KMS-11 (cell line): ENCODE measurements at regions not wholly inside any gene's neighbourhood (a gene's known extent, or its start where the extent isn't known, plus 50 kb on each side); places are given as distances from the start of the nearest gene placed in this dataset.

Experiments
- H2AFZ ChIP-seq: fragments of 200-600 bp; sonication (generic); 2 replicates; pipeline ENCODE4 v1.6.1; 2016; ENCODE audit warnings: antibody characterized with exemption, mixed run types, low read depth
- H3K27ac ChIP-seq: fragments of 200-600 bp; sonication (generic); 2 replicates; pipeline ENCODE4 v1.6.1; 2016; ENCODE audit warnings: mild to moderate bottlenecking, mixed run types
- H3K27me3 ChIP-seq: fragments of 200-600 bp; sonication (generic); 2 replicates; pipeline ENCODE4 v1.6.1; 2017; ENCODE audit warnings: mild to moderate bottlenecking, low read depth, mixed run types, moderate library complexity; ENCODE audit not compliant: insufficient read depth
- H3K36me3 ChIP-seq: fragments of 200-600 bp; sonication (generic); 2 replicates; pipeline ENCODE4 v1.6.1; 2017; ENCODE audit warnings: mild to moderate bottlenecking, mixed run types; ENCODE audit not compliant: insufficient read depth
- H3K4me1 ChIP-seq: fragments of 200-600 bp; sonication (generic); 2 replicates; pipeline ENCODE4 v1.6.1; 2016; ENCODE audit warnings: mild to moderate bottlenecking, low read depth, mixed run types; ENCODE audit not compliant: poor library complexity, severe bottlenecking
- H3K4me2 ChIP-seq: fragments of 200-600 bp; sonication (generic); 2 replicates; pipeline ENCODE4 v1.7.0; 2016; ENCODE audit warnings: mild to moderate bottlenecking, mixed run types
- H3K4me3 ChIP-seq: fragments of 200-600 bp; sonication (generic); IDR thresholded peaks from 2 replicates; pipeline ENCODE4 v1.6.1; 2017; ENCODE audit warnings: low read depth, low read length, mixed read lengths; ENCODE audit not compliant: insufficient read depth
- H3K79me2 ChIP-seq: fragments of 200-600 bp; sonication (generic); 2 replicates; pipeline ENCODE4 v1.6.1; 2016; ENCODE audit warnings: low read depth, mixed run types; ENCODE audit not compliant: insufficient read depth
- H3K9ac ChIP-seq: fragments of 200-600 bp; sonication (generic); 2 replicates; pipeline ENCODE4 v1.6.1; 2016; ENCODE audit warnings: mild to moderate bottlenecking, mixed run types
- H4K20me1 ChIP-seq: fragments of 200-600 bp; sonication (generic); 2 replicates; pipeline ENCODE4 v1.6.1; 2016; ENCODE audit warnings: mild to moderate bottlenecking, mixed run types; ENCODE audit not compliant: insufficient read depth
- TF ChIP-seq, protein P1 (sequence below): fragments of 200-600 bp; sonication (generic); conservative IDR thresholded peaks from 2 replicates; pipeline ENCODE4 v1.6.1; 2017; ENCODE audit warnings: low read depth, mild to moderate bottlenecking, antibody characterized with exemption, low read length, moderate library complexity, mixed read lengths

DNA sequence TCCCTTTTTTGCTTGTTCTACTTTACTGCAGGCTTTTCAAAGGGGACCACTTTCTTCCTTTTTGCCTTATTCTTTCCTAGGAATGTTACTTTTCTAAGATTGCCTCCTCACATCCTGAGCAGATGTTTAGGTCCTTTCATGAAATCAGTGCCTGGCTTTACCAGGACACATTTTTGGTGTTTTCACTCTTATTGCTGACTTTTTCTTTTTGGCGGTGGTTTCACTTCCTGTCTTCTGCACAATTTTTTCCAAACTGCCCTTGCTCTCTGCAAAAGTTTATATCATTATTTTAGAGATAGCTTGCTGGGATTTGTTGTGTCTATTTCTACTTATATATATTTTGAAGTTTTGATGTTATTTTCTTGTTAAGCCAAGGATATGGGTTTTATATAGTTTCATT is 332.2 kb upstream of the MTPN start:
- no peak overlapping the region for H3K9ac ChIP-seq
- no peak overlapping the region for H3K4me2 ChIP-seq
- no peaks in the 10 kb centered on the region for H3K79me2 ChIP-seq
- H3K27me3 ChIP-seq, result no peaks in the 10 kb centered on the region
- H3K4me3 ChIP-seq, result no peak overlapping the region
- H3K27ac ChIP-seq, result no peak overlapping the region
- TF ChIP-seq, protein P1, sequence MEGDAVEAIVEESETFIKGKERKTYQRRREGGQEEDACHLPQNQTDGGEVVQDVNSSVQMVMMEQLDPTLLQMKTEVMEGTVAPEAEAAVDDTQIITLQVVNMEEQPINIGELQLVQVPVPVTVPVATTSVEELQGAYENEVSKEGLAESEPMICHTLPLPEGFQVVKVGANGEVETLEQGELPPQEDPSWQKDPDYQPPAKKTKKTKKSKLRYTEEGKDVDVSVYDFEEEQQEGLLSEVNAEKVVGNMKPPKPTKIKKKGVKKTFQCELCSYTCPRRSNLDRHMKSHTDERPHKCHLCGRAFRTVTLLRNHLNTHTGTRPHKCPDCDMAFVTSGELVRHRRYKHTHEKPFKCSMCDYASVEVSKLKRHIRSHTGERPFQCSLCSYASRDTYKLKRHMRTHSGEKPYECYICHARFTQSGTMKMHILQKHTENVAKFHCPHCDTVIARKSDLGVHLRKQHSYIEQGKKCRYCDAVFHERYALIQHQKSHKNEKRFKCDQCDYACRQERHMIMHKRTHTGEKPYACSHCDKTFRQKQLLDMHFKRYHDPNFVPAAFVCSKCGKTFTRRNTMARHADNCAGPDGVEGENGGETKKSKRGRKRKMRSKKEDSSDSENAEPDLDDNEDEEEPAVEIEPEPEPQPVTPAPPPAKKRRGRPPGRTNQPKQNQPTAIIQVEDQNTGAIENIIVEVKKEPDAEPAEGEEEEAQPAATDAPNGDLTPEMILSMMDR, result no peak
- no peaks in the 10 kb centered on the region for H3K36me3 ChIP-seq
- no peak overlapping the region for H2AFZ ChIP-seq
- no peaks in the 10 kb centered on the region for H4K20me1 ChIP-seq
- peaks cover 26% of the 10 kb centered on the region for H3K4me1 ChIP-seq

DNA sequence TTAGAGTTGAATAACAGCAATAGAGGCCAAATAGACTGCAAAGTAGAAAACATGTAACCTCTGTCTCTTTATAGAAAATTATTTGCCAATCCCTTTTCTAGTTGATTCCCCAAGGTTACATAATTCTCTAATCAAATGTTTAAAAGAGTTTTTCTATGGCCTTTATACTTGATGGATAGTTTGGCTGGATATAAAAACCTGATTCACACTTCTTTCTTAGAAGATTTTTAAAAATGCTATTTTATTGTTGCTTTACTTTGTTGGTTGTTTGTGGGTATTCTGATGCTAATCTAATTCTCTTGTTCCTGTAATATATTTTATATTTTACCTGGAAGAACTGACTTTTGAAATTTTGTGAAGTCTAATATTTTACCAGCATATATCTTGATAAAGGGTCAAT is 331.1 kb upstream of the MTPN start:
- H3K4me1 ChIP-seq, result peaks cover 23% of the 10 kb centered on the region
- no peak overlapping the region for H3K9ac ChIP-seq
- no peaks in the 10 kb centered on the region for H4K20me1 ChIP-seq
- no peak overlapping the region for H2AFZ ChIP-seq
- no peak overlapping the region for H3K27ac ChIP-seq
- no peak overlapping the region for H3K4me3 ChIP-seq
- TF ChIP-seq, protein P1, result no peak
- H3K4me2 ChIP-seq, result no peak overlapping the region
- no peaks in the 10 kb centered on the region for H3K36me3 ChIP-seq
- H3K27me3 ChIP-seq, result no peaks in the 10 kb centered on the region
- H3K79me2 ChIP-seq, result no peaks in the 10 kb centered on the region

- no peak overlapping the region for H3K4me3 ChIP-seq
- H3K4me2 ChIP-seq, result no peak overlapping the region
- H3K27me3 ChIP-seq, result no peaks in the 10 kb centered on the region
- no peaks in the 10 kb centered on the region for H3K36me3 ChIP-seq
- H3K79me2 ChIP-seq, result no peaks in the 10 kb centered on the region
- H3K9ac ChIP-seq, result no peak overlapping the region
- no peak overlapping the region for H3K27ac ChIP-seq
- no peaks in the 10 kb centered on the region for H3K4me1 ChIP-seq
- H2AFZ ChIP-seq, result no peak overlapping the region
- H4K20me1 ChIP-seq, result no peaks in the 10 kb centered on the region
- TF ChIP-seq, protein P1, result no peak
These were observed 326.0 kb upstream of the MTPN start for GRCh38 chr7:136303162-136303561.

DNA sequence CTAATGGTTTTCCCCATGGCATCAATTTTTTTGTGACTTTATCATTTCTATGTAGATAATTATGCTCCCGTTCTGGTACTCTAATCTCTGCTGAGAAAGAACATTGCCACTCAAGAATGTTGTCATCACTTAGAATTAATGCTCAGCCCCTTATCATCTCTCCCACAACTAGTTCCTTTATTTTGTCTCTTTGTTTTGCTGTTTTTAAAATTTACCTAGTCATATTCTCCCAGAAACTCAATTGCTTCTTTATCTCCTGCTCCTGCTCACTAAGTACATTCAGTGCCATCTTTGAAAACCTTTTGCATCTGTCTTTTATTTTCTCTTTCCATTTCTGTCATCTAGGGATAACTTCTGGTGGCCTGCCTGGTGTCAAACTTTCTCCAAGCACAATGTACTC is 324.9 kb upstream of the MTPN start:
- H3K27ac ChIP-seq, result no peak overlapping the region
- no peaks in the 10 kb centered on the region for H3K27me3 ChIP-seq
- no peak overlapping the region for H3K9ac ChIP-seq
- TF ChIP-seq, protein P1, result no peak
- no peak overlapping the region for H3K4me3 ChIP-seq
- no peaks in the 10 kb centered on the region for H3K4me1 ChIP-seq
- H2AFZ ChIP-seq, result no peak overlapping the region
- H3K36me3 ChIP-seq, result no peaks in the 10 kb centered on the region
- H3K4me2 ChIP-seq, result no peak overlapping the region
- no peaks in the 10 kb centered on the region for H4K20me1 ChIP-seq
- no peaks in the 10 kb centered on the region for H3K79me2 ChIP-seq
